Suppressor macrophage treated with lipopolysaccharide for 1 hour (primary cell): ENCODE measurements at regions not wholly inside any gene's neighbourhood (a gene's known extent, or its start where the extent isn't known, plus 50 kb on each side); places are given as distances from the start of the nearest gene placed in this dataset.
"Not testable (repeated sequence)": the region's sequence is repeated elsewhere in the genome, so short reads cannot be mapped to it uniquely, and the experiment has no call there.

Experiments
- DNase-seq, 3 donors: peaks; one replicate each; pipeline ENCODE4 v3.0.0-alpha.2; 2020 to 2022

GRCh38 chr6:165001502-165002157, 307.8 kb downstream of the C6orf118 start:
- no peak for DNase-seq

GRCh38 chr6:164998297-164998696, 311.1 kb downstream of the C6orf118 start:
- DNase-seq = no peak

DNA sequence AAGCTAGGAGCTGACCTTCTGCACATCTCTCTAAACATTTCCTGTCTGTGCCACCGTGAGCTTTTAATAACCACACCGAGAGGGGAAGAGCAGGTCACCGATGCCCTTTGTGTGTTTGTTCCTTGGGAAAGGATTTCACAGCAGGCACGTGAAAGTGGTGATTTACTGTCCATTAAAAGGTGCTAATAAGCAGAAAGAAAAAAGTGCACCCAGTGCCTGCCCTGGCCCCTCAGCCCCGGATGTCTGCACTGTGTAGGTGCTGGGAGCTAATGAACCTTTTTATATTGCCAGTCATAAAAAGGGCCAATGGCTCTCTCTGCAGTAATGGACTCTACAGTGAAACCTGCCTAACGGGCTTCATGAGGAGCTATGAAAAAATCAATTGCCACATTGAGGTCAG, 312.6 kb downstream of the C6orf118 start:
- no peak for DNase-seq

- no peak for DNase-seq
Measured at GRCh38 chr6:164991573-164991972, 317.8 kb downstream of the C6orf118 start.

GRCh38 chr6:164990901-164991300, 318.5 kb downstream of the C6orf118 start:
- DNase-seq = no peak

- DNase-seq = no peak
Measured at GRCh38 chr6:164982389-164982788, 327.0 kb downstream of the C6orf118 start.

- DNase-seq = no peak
Measured at GRCh38 chr6:164967102-164967501, 342.3 kb downstream of the C6orf118 start.

DNA sequence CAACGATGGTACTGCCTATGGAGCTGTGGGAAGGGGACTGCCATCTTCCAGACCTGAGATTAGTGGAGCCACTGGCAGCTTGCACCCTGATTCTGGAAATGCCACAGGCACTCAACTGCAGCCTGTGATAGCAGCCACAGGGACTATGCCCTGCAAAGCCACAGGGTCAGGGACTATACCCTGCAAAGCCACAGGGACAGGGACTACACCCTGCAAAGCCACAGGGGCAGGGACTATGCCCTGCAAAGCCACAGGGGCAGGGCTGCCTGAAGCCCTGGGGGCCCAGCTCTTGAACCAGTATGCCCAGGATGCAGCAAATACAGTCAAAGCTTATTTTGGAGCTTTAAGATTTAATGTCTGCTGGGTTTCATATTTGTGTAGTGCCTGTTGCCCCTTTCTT, 346.6 kb downstream of the C6orf118 start:
- no peak for DNase-seq

- DNase-seq = no peak
Measured at GRCh38 chr6:164947164-164947563, 362.2 kb downstream of the C6orf118 start.

- DNase-seq = no peak
Measured at GRCh38 chr6:164942271-164942670, 367.1 kb downstream of the C6orf118 start.

- DNase-seq = not testable (repeated sequence)
Measured at GRCh38 chr6:164933238-164933794, 376.1 kb downstream of the C6orf118 start.

- no peak for DNase-seq
Measured at GRCh38 chr6:164929408-164929977, 379.9 kb downstream of the C6orf118 start.

- no peak for DNase-seq
Measured at GRCh38 chr6:164928728-164929407, 380.5 kb downstream of the C6orf118 start.

GRCh38 chr6:164928057-164928727, 381.2 kb downstream of the C6orf118 start:
- DNase-seq = no peak

- peak; percentile 27 to 75 (median 66) for DNase-seq
Measured at GRCh38 chr6:164927288-164928056, 381.9 kb downstream of the C6orf118 start.

DNA sequence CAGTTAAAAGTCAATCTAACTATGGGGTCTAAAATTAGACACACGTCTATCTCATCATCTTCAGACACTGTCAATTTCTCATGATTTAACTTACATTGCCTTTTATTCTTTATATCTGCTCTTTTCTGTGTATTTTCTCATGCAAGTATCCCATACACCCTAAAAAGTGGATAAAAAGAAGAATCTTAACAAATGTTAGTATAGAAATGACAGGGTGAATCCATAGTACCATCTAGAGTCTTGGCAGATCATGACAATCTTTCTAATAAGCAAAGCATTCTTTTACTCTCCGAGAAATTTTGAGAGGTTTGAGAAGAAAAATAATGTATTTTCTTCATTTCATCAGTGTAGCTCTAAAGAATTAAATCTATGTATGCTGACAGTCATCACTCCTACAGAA, 382.7 kb downstream of the C6orf118 start:
- no peak for DNase-seq

GRCh38 chr6:164925681-164926530, 383.5 kb downstream of the C6orf118 start:
- no peak for DNase-seq

- DNase-seq = no peak
Measured at GRCh38 chr6:164924674-164925073, 384.7 kb downstream of the C6orf118 start.

- DNase-seq = no peak
Measured at GRCh38 chr6:164917211-164917610, 392.2 kb downstream of the C6orf118 start.

GRCh38 chr6:164916087-164916486, 393.3 kb downstream of the C6orf118 start:
- no peak for DNase-seq

DNA sequence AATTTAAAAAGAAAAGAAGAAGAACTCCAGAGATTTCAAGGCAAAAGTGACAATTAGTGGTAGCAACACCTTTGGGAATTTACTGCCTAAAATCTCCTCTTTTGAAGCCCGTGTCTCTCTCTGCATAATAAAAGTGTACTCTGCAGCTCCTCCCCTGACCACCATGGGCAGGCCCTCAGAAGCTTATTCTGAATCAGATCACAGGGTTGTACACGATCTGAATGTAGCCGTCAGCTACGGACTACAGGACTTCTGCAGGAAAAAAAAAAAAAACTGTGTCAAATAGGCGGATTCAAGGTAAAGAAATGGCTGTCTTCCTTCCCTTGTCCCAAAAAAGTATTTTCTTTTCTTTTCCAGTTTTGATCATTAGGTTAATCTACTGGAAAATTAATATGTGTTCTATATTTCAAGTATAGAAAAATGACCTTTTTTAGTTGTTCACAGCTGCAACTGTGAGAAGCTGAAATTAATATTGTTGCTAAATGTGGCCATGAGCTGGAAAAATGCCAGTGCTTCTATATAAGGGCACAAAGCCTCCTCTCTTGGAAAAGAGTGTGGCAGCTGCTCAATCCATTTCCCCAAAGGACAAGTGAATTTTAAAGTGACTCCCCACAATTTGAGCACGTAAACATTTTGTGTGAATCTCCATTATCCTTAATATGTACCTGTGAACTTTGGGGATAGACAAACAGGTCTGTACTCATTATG, 397.4 kb downstream of the C6orf118 start:
- DNase-seq = no peak
